ENCODE measurements at regions not wholly inside any gene's neighbourhood (a gene's known extent, or its start where the extent isn't known, plus 50 kb on each side); places are given as distances from the start of the nearest gene placed in this dataset.
"Not testable (repeated sequence)": the region's sequence is repeated elsewhere in the genome, so short reads cannot be mapped to it uniquely, and the experiment has no call there.

- no peaks in the 10 kb centered on the region for H3K27me3 ChIP-seq (ENCODE audit: insufficient read depth, low read depth, severe bottlenecking)
- H3K36me3 ChIP-seq, result no peaks in the 10 kb centered on the region
- no peak for TF ChIP-seq CTCF (IDR thresholded peaks at IDR 0.05; ENCODE audit: low read depth, low read length)
- DNase-seq, result no peak
- H3K27ac ChIP-seq, result no peak overlapping the region
- no peaks in the 10 kb centered on the region for H3K9me3 ChIP-seq (ENCODE audit: severe bottlenecking)
- no peak overlapping the region for H3K4me3 ChIP-seq (ENCODE audit: low read depth, low read length)
Measured at GRCh38 chr4:95779447-95779846, 60.4 kb upstream of the PDHA2 start.

DNA sequence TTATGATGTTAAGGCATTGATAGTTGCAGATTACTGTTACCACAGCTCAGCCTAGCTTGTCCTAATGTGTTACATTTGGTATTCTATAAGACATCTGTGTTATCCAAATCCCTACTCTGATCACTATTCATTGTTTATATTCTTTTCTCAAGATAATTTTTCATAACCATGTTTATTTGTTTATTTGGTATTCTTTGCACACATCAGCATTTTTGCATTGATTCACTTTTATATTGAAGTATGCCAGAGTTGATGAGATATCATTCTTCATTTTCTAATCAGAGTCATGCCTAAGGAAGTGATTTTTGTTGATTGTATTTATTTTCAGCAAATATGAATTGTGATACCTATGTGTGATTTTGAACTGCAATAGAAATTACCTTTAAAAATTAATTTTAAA, 61.2 kb upstream of the PDHA2 start:
- no peak for TF ChIP-seq CTCF (IDR thresholded peaks at IDR 0.05; ENCODE audit: low read depth, low read length)
- Histone ChIP-seq H3K36me3 (no peaks in the 10 kb centered on the region), H3K27me3 (ENCODE audit: insufficient read depth, low read depth, severe bottlenecking) (no peaks in the 10 kb centered on the region), H3K4me3 (ENCODE audit: low read depth, low read length) (no peak overlapping the region), H3K9me3 (ENCODE audit: severe bottlenecking) (no peaks in the 10 kb centered on the region), H3K27ac (no peak overlapping the region)
- DNase-seq, result no peak

DNA sequence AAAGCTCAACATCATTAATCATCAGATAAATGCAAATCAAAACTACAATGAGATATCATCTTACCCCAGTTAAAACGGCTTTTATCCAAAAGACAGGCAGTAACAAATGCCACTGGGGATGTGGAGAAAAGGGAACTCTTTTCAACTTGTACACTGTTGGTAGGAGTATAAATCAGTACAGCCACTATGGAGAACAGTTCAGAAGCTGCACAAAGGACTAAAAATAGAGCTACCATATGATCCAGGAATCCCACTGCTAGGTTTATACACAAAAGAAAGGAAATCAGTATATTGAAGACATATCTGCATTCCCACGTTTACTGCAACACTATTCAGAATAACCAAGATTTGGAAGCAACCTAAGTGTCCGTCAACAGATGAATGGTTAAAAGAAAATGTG, 69.3 kb upstream of the PDHA2 start:
- not testable (repeated sequence) for H3K27me3 ChIP-seq (ENCODE audit: insufficient read depth, low read depth, severe bottlenecking); H3K9me3 ChIP-seq (ENCODE audit: severe bottlenecking); H3K36me3 ChIP-seq; H3K4me3 ChIP-seq (ENCODE audit: low read depth, low read length); H3K27ac ChIP-seq; DNase-seq

DNA sequence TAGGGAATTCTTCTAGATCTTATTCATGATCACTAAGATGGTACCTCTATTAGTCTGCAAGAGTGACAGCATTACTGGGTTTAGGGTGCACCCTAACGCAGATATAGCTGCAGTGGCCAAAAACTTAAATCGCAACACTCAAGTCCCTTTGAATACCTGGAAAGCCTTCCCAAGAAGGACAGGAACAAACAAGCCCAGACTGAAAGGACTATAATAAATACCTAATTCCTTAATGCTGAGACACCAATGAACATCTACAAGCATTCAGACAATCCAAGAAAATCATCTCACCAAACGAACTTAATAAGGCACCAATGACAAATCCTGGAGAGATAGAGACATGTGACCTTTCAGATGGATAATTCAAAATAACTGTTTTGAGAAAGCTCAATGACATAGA, 74.9 kb upstream of the PDHA2 start:
- TF ChIP-seq CTCF (IDR thresholded peaks at IDR 0.05; ENCODE audit: low read depth, low read length), result no peak
- H3K27ac ChIP-seq, result no peak overlapping the region
- H3K9me3 ChIP-seq (ENCODE audit: severe bottlenecking), result no peaks in the 10 kb centered on the region
- H3K27me3 ChIP-seq (ENCODE audit: insufficient read depth, low read depth, severe bottlenecking), result no peaks in the 10 kb centered on the region
- no peaks in the 10 kb centered on the region for H3K36me3 ChIP-seq
- H3K4me3 ChIP-seq (ENCODE audit: low read depth, low read length), result no peak overlapping the region
- no peak for DNase-seq

DNA sequence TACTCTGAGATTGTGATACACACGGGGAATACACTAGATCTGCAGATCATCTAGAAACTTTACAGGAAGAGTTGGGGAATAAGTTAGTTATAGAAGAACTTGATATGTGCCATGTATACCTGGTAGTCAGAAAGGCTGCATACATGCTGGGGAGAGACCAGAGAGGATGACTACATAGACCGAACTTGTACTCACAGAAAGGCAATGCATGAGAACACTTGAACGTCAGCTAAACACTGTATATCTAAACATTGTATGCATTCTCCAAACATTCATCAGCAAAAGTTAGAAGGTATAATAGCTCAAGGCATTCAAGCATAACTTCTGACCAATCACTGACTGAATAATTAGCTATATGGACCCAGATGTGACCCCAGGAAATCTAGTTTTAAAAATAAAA, 78.0 kb upstream of the PDHA2 start:
- Histone ChIP-seq H3K9me3 (ENCODE audit: severe bottlenecking) (no peaks in the 10 kb centered on the region), H3K27ac (no peak overlapping the region), H3K4me3 (ENCODE audit: low read depth, low read length) (no peak overlapping the region), H3K27me3 (ENCODE audit: insufficient read depth, low read depth, severe bottlenecking) (no peaks in the 10 kb centered on the region), H3K36me3 (no peaks in the 10 kb centered on the region)
- DNase-seq, result no peak
- TF ChIP-seq CTCF (IDR thresholded peaks at IDR 0.05; ENCODE audit: low read depth, low read length), result no peak

DNA sequence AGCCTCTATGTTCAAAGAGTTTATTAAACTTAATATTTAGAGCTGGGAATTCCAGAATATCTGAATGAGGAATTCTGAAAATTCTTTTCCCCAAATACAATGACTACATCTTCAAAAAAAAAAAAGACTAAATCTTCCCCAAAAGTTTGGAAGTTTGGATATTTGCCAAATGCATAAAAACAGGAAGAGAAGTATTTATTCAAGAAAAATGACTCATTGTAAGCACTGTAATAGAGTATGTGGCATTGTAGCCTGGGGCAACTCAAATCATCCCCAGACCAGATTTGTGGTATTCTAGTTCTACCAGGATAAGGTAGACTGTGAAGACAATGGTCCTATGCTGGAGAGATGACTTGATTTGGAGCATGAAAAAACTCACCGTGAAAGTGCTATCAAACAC, 78.5 kb upstream of the PDHA2 start:
- no peak overlapping the region for H3K27ac ChIP-seq
- DNase-seq, result no peak
- H3K27me3 ChIP-seq (ENCODE audit: insufficient read depth, low read depth, severe bottlenecking), result no peaks in the 10 kb centered on the region

DNA sequence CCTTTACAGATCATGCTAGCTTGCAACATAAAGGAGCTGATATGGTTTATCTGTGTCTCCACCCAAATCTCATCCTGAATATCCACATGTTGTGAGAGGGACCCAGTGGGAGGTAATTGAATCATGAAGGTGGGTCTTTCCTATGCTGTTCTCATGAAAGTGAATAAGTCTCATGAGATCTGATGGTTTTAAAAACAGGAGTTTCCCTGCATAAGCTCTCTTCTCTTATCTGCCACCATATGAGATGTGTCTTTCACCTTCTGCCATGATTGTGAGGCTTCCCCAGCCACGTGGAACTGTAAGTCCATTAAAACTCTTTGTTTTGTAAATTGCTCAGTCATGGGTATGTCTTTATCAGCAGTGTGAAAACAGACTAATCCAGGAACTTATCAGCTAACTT, 79.2 kb upstream of the PDHA2 start:
- not testable (repeated sequence) for DNase-seq; H3K4me3 ChIP-seq (ENCODE audit: low read depth, low read length); H3K27ac ChIP-seq; H3K9me3 ChIP-seq (ENCODE audit: severe bottlenecking); H3K36me3 ChIP-seq; H3K27me3 ChIP-seq (ENCODE audit: insufficient read depth, low read depth, severe bottlenecking)

More for the DNA sequence above, 78.5 kb upstream of the PDHA2 start:
- Histone ChIP-seq H3K4me3 (ENCODE audit: low read depth, low read length) (no peak overlapping the region), H3K36me3 (no peaks in the 10 kb centered on the region), H3K9me3 (ENCODE audit: severe bottlenecking) (no peaks in the 10 kb centered on the region)
- no peak for TF ChIP-seq CTCF (IDR thresholded peaks at IDR 0.05; ENCODE audit: low read depth, low read length)

All from WERI-Rb-1 (cell line).